Transverse colon (tissue), 4 donors: ENCODE measurements at regions not wholly inside any gene's neighbourhood (a gene's known extent, or its start where the extent isn't known, plus 50 kb on each side); places are given as distances from the start of the nearest gene placed in this dataset.

Source experiments
- DNase-seq: peaks from one replicate; pipeline ENCODE4 v3.0.0-alpha.2; 2019
- H3K27ac ChIP-seq, 4 donors: fragments of 200-600 bp; sonication (generic); 2 replicates each; pipeline ENCODE4 v1.5.1; 2016 to 2018; ENCODE audit warnings: inconsistent platforms in 4 of 4
- H3K27me3 ChIP-seq: fragments of 200-600 bp; sonication (generic); 2 replicates; pipeline ENCODE4 v1.5.1; 2017; ENCODE audit warnings: inconsistent platforms
- H3K36me3 ChIP-seq, 4 donors: fragments of 200-600 bp; sonication (generic); 2 replicates each; pipeline ENCODE4 v1.5.1; 2017 to 2019; ENCODE audit warnings: inconsistent platforms in 4 of 4
- H3K4me1 ChIP-seq, 4 donors: fragments of 200-600 bp; sonication (generic); 2 replicates each; pipeline ENCODE4 v1.5.1; 2017 to 2020; ENCODE audit warnings: inconsistent platforms in 4 of 4
- H3K4me3 ChIP-seq, 4 donors: fragments of 200-600 bp; sonication (generic); 1 replicate in 1 of 4; 2 replicates in 3 of 4; pipeline versions ENCODE4 v1.5.1 to v1.6.1; 2017 to 2019; ENCODE audit warnings: inconsistent platforms in 4 of 4
- H3K9me3 ChIP-seq, 2 donors: fragments of 200-600 bp; sonication (generic); 2 replicates each; pipeline ENCODE4 v1.5.1; 2017 to 2019; ENCODE audit warnings: inconsistent platforms in 2 of 2
- CTCF ChIP-seq, 5 experiments: fragments of 200-600 bp in 3 of 5; fragments of 450-650 bp in 2 of 5; sonication (generic) in 3 of 5; IDR thresholded peaks; 1 replicate in 2 of 5; 2 replicates in 3 of 5; pipeline ENCODE4 v1.5.1; 2016 to 2017; ENCODE audit warnings: antibody characterized with exemption in 5 of 5, inconsistent platforms in 3 of 5, mild to moderate bottlenecking in 2 of 5, moderate library complexity in 1 of 5
- EP300 ChIP-seq: sonication (generic); formaldehyde crosslinking; IDR thresholded peaks from one replicate; pipeline ENCODE4 v1.6.1; 2017; ENCODE audit warnings: antibody characterized with exemption, low read depth
- POLR2A ChIP-seq: fragments of 450-650 bp; IDR thresholded peaks from one replicate; pipeline ENCODE4 v1.6.1; 2016; ENCODE audit warnings: antibody characterized with exemption, mild to moderate bottlenecking, moderate library complexity
- POLR2AphosphoS5 ChIP-seq, 3 donors: sonication (generic); formaldehyde crosslinking; IDR thresholded peaks; one replicate each; pipeline ENCODE4 v1.6.1; 2016; ENCODE audit warnings: antibody characterized with exemption in 3 of 3
- WGBS, 2 donors: methylation state at CpG; one replicate each; pipeline ENCODE4 v1.1.5; 2018; ENCODE audit warnings: low coverage in 1 of 2; 5-methylcytosine and 5-hydroxymethylcytosine counted together
- in situ Hi-C, 4 donors: fragments of 200-750 bp; cut with MboI; loops; one replicate each; pipeline versions ENCODE4 v1.15.0 to v1.15.1; 2017; ENCODE audit warnings: low sequenced_read_pairs in 3 of 4, low pct_ligation_motif_present in 1 of 4, low pct_unique_long_range_greater_than_20kb in 1 of 4
- intact Hi-C: fragments of 100-400 bp; cut with DNase I; formaldehyde crosslinking; loops from one replicate; pipeline ENCODE4 v1.15.1; 2023; ENCODE audit warnings: low total_unique reads

- no peak overlapping the region for H3K27ac ChIP-seq
- intact Hi-C loops: no loop called here
- TF ChIP-seq POLR2A (no peak), EP300 (no peak), POLR2AphosphoS5 (IDR thresholded peaks at IDR 0.05) (no peak), CTCF (IDR thresholded peaks at IDR 0.05) (no peak)
- H3K27me3 ChIP-seq: no peaks in the 10 kb centered on the region
- 69 to 87% methylated on average over 4 to 5 of the region's 5 CpGs for WGBS, 2 donors
- in situ Hi-C loops: no loop called here
- no peak overlapping the region for H3K4me3 ChIP-seq
- H3K4me1 ChIP-seq: no peaks in the 10 kb centered on the region
- H3K9me3 ChIP-seq: no peaks in the 10 kb centered on the region
- no peak for DNase-seq
- no peaks in the 10 kb centered on the region for H3K36me3 ChIP-seq
These were observed 857.1 kb downstream of the AACS start for GRCh38 chr12:125922330-125922729.

GRCh38 chr12:125936502-125936901 lies 871.3 kb downstream of the AACS start:
- Histone ChIP-seq H3K9me3 (peaks cover 0 to 3% of the 10 kb centered on the region in 2 donors), H3K27ac (no peak overlapping the region), H3K4me1 (no peaks in the 10 kb centered on the region), H3K27me3 (no peaks in the 10 kb centered on the region), H3K4me3 (no peak overlapping the region), H3K36me3 (no peaks in the 10 kb centered on the region)
- TF ChIP-seq POLR2AphosphoS5 (IDR thresholded peaks at IDR 0.05): no peak
- no peak for DNase-seq
- WGBS, 2 donors: 100% methylated on average over 1 of the region's 1 CpG; no CpG with 5 or more reads in 1 of the 2 donors
- intact Hi-C loops (no loop called here), in situ Hi-C loops (no loop called here)

GRCh38 chr12:125944446-125944845 lies 879.2 kb downstream of the AACS start:
- DNase-seq: no peak
- TF ChIP-seq CTCF (IDR thresholded peaks at IDR 0.05): no peak
- TF ChIP-seq EP300: no peak
- no peak for TF ChIP-seq POLR2A
- no peak for TF ChIP-seq POLR2AphosphoS5 (IDR thresholded peaks at IDR 0.05)
- Histone ChIP-seq H3K27ac (no peak overlapping the region), H3K4me3 (no peak overlapping the region), H3K36me3 (no peaks in the 10 kb centered on the region), H3K27me3 (no peaks in the 10 kb centered on the region), H3K4me1 (no peaks in the 10 kb centered on the region), H3K9me3 (no peaks in the 10 kb centered on the region)
- in situ Hi-C loops: no loop called here
- WGBS, 2 donors: 62 to 88% methylated on average over 2 of the region's 2 CpGs
- intact Hi-C loops: no loop called here

- TF ChIP-seq POLR2A: no peak
- TF ChIP-seq EP300: no peak
- TF ChIP-seq POLR2AphosphoS5 (IDR thresholded peaks at IDR 0.05): no peak
- no peak for TF ChIP-seq CTCF (IDR thresholded peaks at IDR 0.05)
- no peak overlapping the region for H3K4me3 ChIP-seq
- no peaks in the 10 kb centered on the region for H3K27me3 ChIP-seq
- no peaks in the 10 kb centered on the region for H3K9me3 ChIP-seq
- no peaks in the 10 kb centered on the region for H3K4me1 ChIP-seq
- H3K27ac ChIP-seq: no peak overlapping the region
- in situ Hi-C loops (no loop called here), intact Hi-C loops (no loop called here)
- H3K36me3 ChIP-seq: no peaks in the 10 kb centered on the region
- 83 to 88% methylated on average over 7 of the region's 7 CpGs for WGBS, 2 donors
- DNase-seq: no peak
These were observed 884.2 kb downstream of the AACS start for GRCh38 chr12:125949471-125949870.

- H3K36me3 ChIP-seq: no peaks in the 10 kb centered on the region
- no peak for TF ChIP-seq POLR2A
- in situ Hi-C loops (no loop called here), intact Hi-C loops (no loop called here)
- H3K27ac ChIP-seq: no peak overlapping the region
- no peak for DNase-seq
- H3K27me3 ChIP-seq: no peaks in the 10 kb centered on the region
- H3K4me3 ChIP-seq: no peak overlapping the region
- H3K4me1 ChIP-seq: no peaks in the 10 kb centered on the region
- WGBS, 2 donors: 87 to 94% methylated on average over 2 to 4 of the region's 4 CpGs
- no peaks in the 10 kb centered on the region for H3K9me3 ChIP-seq
These were observed 889.1 kb downstream of the AACS start for GRCh38 chr12:125954362-125954761.
